Suprapubic skin (tissue), 4 donors: ENCODE measurements at regions not wholly inside any gene's neighbourhood (a gene's known extent, or its start where the extent isn't known, plus 50 kb on each side); places are given as distances from the start of the nearest gene placed in this dataset.

ENCODE experiments used
- DNase-seq, 2 donors: peaks; one replicate each; pipeline ENCODE4 v3.0.0-alpha.2; 2019; ENCODE audit warnings: low spot score in 2 of 2
- H3K27ac ChIP-seq: fragments of 200-600 bp; sonication (generic); one replicate; pipeline ENCODE4 v1.5.1; 2019
- H3K27me3 ChIP-seq: fragments of 200-600 bp; sonication (generic); one replicate; pipeline ENCODE4 v1.5.1; 2019
- H3K36me3 ChIP-seq: fragments of 200-600 bp; sonication (generic); one replicate; pipeline ENCODE4 v1.5.1; 2019
- H3K4me1 ChIP-seq: fragments of 200-600 bp; sonication (generic); one replicate; pipeline ENCODE4 v1.5.1; 2019
- H3K4me3 ChIP-seq: fragments of 200-600 bp; sonication (generic); one replicate; pipeline ENCODE4 v1.5.1; 2019; ENCODE audit warnings: mild to moderate bottlenecking
- H3K9me3 ChIP-seq: fragments of 200-600 bp; sonication (generic); one replicate; pipeline ENCODE4 v1.5.1; 2019
- EP300 ChIP-seq: sonication (generic); formaldehyde crosslinking; IDR thresholded peaks from one replicate; pipeline ENCODE4 v1.6.1; 2017; ENCODE audit warnings: antibody characterized with exemption
- POLR2A ChIP-seq, 2 donors: fragments of 450-650 bp; IDR thresholded peaks; one replicate each; pipeline ENCODE4 v1.6.1; 2017; ENCODE audit warnings: antibody characterized with exemption in 2 of 2, mild to moderate bottlenecking in 2 of 2, moderate library complexity in 2 of 2
- POLR2AphosphoS5 ChIP-seq, 3 donors: sonication (generic); formaldehyde crosslinking; IDR thresholded peaks; one replicate each; pipeline ENCODE4 v1.6.1; 2017; ENCODE audit warnings: antibody characterized with exemption in 3 of 3
- WGBS: methylation state at CpG from one replicate; pipeline ENCODE4 v1.1.5; 2018; 5-methylcytosine and 5-hydroxymethylcytosine counted together
- TF ChIP-seq, protein P1 (sequence below), 2 donors: fragments of 200-600 bp in 1 of 2; fragments of 450-650 bp in 1 of 2; sonication (generic) in 1 of 2; IDR thresholded peaks; one replicate each; pipeline ENCODE4 v1.5.1; 2016 to 2019; ENCODE audit warnings: antibody characterized with exemption in 2 of 2, mild to moderate bottlenecking in 1 of 2, moderate library complexity in 1 of 2

- DNase-seq, result no peak
- TF ChIP-seq, protein P1, sequence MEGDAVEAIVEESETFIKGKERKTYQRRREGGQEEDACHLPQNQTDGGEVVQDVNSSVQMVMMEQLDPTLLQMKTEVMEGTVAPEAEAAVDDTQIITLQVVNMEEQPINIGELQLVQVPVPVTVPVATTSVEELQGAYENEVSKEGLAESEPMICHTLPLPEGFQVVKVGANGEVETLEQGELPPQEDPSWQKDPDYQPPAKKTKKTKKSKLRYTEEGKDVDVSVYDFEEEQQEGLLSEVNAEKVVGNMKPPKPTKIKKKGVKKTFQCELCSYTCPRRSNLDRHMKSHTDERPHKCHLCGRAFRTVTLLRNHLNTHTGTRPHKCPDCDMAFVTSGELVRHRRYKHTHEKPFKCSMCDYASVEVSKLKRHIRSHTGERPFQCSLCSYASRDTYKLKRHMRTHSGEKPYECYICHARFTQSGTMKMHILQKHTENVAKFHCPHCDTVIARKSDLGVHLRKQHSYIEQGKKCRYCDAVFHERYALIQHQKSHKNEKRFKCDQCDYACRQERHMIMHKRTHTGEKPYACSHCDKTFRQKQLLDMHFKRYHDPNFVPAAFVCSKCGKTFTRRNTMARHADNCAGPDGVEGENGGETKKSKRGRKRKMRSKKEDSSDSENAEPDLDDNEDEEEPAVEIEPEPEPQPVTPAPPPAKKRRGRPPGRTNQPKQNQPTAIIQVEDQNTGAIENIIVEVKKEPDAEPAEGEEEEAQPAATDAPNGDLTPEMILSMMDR (IDR thresholded peaks at IDR 0.05), result no peak
- TF ChIP-seq POLR2A (IDR thresholded peaks at IDR 0.05) (no peak), POLR2AphosphoS5 (IDR thresholded peaks at IDR 0.05) (no peak), EP300 (no peak)
- Histone ChIP-seq H3K4me3 (no peak overlapping the region), H3K4me1 (no peaks in the 10 kb centered on the region), H3K9me3 (no peaks in the 10 kb centered on the region), H3K36me3 (no peaks in the 10 kb centered on the region), H3K27me3 (no peaks in the 10 kb centered on the region), H3K27ac (no peak overlapping the region)
- WGBS, result 84% methylated on average over 2 of the region's 2 CpGs
Measured at GRCh38 chr5:120974690-120975089, 510.6 kb downstream of the PRR16 start.

DNA sequence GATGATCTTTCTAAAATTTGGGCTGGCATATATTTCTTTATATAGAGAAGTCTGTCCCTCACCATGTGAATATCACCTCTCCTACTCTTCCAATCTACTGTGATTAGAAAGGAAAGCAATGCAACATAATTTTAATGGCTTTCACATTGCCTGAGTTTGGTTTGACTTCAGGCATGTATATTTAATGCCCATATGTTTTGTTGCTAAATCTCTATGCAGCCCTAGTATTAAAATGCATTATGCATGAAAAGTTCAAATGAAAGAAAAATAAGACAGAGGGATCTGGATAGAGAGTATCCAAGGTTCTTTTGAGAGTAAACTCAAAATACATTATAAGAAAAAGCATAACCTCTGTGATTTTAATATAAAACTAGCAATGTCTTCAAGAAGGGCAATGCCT lies 518.3 kb downstream of the PRR16 start:
- Histone ChIP-seq H3K27ac (no peak overlapping the region), H3K36me3 (no peaks in the 10 kb centered on the region)

GRCh38 chr5:120985526-120985925 lies 521.4 kb downstream of the PRR16 start:
- no peak for DNase-seq
- Histone ChIP-seq H3K27me3 (no peaks in the 10 kb centered on the region), H3K9me3 (no peaks in the 10 kb centered on the region), H3K4me3 (no peak overlapping the region), H3K36me3 (no peaks in the 10 kb centered on the region), H3K4me1 (no peaks in the 10 kb centered on the region), H3K27ac (no peak overlapping the region)
- TF ChIP-seq, protein P1 (IDR thresholded peaks at IDR 0.05), result no peak
- TF ChIP-seq POLR2A (IDR thresholded peaks at IDR 0.05), result no peak
- no peak for TF ChIP-seq EP300
- no peak for TF ChIP-seq POLR2AphosphoS5 (IDR thresholded peaks at IDR 0.05)

More for the DNA sequence above, 518.3 kb downstream of the PRR16 start:
- no peaks in the 10 kb centered on the region for H3K9me3 ChIP-seq
- no peak for DNase-seq
- H3K27me3 ChIP-seq, result no peaks in the 10 kb centered on the region
- TF ChIP-seq POLR2AphosphoS5 (IDR thresholded peaks at IDR 0.05) (no peak), EP300 (no peak), POLR2A (IDR thresholded peaks at IDR 0.05) (no peak)
- TF ChIP-seq, protein P1 (IDR thresholded peaks at IDR 0.05), result no peak
- no peaks in the 10 kb centered on the region for H3K4me1 ChIP-seq
- H3K4me3 ChIP-seq, result no peak overlapping the region

- Histone ChIP-seq H3K9me3 (no peaks in the 10 kb centered on the region), H3K27ac (no peak overlapping the region), H3K36me3 (no peaks in the 10 kb centered on the region), H3K4me1 (no peaks in the 10 kb centered on the region), H3K4me3 (no peak overlapping the region), H3K27me3 (no peaks in the 10 kb centered on the region)
- TF ChIP-seq, protein P1 (IDR thresholded peaks at IDR 0.05), result no peak
- TF ChIP-seq POLR2A (IDR thresholded peaks at IDR 0.05) (no peak), POLR2AphosphoS5 (IDR thresholded peaks at IDR 0.05) (no peak), EP300 (no peak)
- WGBS, result 88% methylated on average over 1 of the region's 1 CpG
- DNase-seq, result no peak
Measured at GRCh38 chr5:120988491-120988890, 524.4 kb downstream of the PRR16 start.

- Histone ChIP-seq H3K27me3 (no peaks in the 10 kb centered on the region), H3K4me3 (no peak overlapping the region), H3K36me3 (no peaks in the 10 kb centered on the region), H3K9me3 (no peaks in the 10 kb centered on the region), H3K27ac (no peak overlapping the region), H3K4me1 (no peaks in the 10 kb centered on the region)
- DNase-seq, result no peak
- TF ChIP-seq POLR2AphosphoS5 (IDR thresholded peaks at IDR 0.05) (no peak), POLR2A (IDR thresholded peaks at IDR 0.05) (no peak), EP300 (no peak)
- TF ChIP-seq, protein P1 (IDR thresholded peaks at IDR 0.05), result no peak
Measured at GRCh38 chr5:120988941-120989340, 524.8 kb downstream of the PRR16 start.
